HG02678 (cell line): ENCODE measurements at regions not wholly inside any gene's neighbourhood (a gene's known extent, or its start where the extent isn't known, plus 50 kb on each side); places are given as distances from the start of the nearest gene placed in this dataset.

Source experiments
- ATAC-seq: cut with Tn5 transposase; IDR thresholded peaks from one replicate; pipeline ENCODE4 v1.9.1; 2021; ENCODE audit warnings: mild to moderate bottlenecking, moderate library complexity; ENCODE audit not compliant: unreplicated experiment

DNA sequence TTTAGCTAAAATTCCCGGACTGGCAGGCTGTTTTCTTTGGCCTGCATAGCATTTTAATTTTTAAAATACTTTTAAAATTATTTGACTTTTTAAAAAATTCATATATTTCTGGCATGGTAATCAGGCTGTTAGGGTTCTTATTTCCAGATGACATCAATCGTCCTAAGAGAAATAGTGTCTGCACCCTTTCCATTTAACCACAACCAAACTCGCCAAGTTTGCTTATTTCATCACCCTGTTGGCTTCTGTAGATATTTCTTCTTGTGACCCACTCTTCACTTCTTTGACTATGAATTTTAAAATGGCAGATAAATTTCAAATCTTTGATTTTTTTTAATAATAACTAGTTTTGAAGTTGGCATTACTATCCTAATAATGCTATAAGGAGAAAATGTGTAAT, 675.7 kb upstream of the FTMT start:
- ATAC-seq, result no peak

DNA sequence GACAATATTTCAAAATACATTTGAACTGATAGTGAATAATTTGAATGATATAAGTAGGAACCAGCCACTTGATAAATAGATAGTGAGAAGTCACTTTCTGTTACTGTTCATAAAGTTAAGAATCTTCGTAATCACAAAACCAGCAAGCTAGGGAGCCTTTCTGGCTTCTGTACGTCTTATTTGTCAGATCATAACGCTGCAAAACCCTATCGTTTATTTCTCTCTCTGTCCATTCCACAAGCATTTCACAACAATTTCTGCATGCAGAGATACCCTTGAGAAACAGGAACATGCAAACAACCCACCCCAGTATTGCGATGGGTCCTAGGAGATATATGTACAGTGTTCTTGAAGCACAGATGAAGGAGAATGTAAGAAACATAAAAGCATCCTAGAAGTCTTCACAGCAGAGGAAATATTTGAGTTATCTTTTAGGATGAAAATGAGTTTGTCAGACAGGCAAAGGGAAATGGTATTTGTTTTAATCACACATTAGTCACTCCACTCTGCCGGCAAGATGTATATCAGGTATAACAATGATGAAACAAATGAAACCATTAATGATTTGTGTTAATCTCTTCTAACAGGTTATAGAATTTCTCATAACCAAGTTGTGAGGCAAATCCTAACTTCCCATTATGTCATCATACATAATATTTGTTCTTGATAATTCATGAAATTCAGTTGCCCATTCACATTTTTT, 668.7 kb upstream of the FTMT start:
- no peak for ATAC-seq

DNA sequence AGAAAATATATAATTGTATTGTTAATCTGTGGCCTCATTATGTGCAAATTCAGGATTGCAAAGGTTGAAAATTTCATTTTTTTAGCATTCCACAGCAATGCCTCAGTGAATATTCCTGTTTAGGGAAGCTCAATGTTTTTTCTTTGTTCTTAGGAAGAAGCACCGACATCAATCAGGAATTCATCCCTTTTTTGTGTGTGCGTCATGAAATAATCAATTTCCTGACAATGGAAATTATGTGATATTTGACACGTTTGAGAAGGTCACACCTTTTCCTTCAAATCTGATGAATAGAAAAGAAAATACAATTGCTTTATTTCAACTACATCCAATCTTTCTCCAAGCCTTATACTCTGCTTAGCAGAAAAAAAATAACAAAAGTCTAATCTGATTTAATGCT, 662.8 kb upstream of the FTMT start:
- no peak for ATAC-seq

DNA sequence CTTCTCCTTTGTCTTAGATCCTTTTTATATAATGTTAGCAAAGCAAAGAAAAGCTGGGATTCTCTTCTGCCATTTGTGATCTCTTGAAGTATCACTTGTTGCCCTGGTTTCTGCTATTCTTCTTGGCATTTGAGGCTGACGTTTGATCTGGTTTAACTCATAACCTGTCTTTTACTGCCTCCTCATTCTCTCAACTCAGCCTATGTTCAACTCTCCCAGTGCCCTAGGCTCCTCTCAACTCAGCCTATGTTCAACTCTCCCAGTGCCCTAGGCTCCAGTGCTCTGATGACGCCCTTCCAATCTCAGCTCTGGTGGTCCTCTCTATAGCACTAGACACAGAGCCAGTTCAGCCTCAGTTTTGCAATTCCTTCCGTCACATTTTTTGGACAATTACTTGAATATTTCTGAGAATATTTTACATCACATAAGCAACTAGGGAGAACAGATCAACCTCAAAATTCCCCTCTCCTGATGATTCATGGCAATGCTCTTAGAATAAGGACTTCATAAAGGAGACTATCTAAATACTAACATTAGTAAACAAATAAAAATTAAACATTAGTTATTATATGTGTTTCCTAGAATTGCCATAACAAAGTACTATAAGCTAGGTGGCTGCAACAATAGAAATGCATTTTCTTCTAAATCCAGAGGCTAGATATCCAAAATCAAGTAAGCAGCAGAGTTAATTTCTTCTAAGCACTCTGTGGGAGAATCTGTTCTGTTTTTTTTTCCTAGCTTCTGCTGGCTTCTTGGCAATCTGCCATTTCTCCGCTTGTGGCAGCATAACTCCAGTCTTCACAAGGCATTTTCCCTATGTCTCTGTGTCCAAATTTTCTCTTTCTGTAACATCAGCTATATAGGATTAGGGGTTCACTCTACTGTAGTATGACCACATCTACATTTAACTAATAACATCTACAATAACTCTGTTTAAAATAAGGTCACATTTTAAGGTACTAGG, 662.1 kb upstream of the FTMT start:
- no peak for ATAC-seq

DNA sequence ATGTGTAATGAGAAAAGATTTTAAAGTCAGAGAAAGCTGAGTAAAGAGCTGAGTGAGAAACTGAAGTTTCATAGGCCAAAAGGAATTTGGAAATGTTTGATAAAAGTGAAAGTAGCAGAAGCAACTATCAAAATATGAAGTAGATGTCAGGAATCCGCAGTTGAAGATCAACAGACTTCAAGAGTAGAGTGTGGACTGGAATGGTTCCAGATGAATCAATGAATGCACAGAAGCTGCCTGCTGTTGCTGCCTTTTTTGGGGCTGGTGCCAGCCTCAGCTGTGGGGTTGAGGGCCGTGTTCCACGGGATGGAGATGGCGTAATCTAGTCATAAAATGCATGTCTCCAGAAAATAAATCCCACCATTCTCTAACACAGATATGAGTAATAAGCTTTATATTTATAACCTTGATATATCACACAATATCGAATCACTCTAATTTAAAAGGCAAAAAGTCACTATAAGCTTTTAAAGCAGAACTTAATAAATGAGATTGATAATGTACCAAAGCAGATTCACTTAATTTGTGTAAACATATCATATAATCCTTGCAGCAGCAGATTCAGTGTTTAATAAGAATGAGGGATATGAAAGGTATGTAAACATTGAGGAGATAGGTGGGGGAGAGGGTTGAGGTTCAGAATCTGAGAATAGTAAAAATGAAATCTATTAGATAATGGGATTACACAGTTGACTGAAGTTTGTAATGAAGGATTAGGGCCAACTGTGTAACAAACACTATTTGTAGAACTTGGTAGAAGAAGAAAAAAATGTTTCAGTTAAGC, 652.3 kb upstream of the FTMT start:
- ATAC-seq, result no peak

DNA sequence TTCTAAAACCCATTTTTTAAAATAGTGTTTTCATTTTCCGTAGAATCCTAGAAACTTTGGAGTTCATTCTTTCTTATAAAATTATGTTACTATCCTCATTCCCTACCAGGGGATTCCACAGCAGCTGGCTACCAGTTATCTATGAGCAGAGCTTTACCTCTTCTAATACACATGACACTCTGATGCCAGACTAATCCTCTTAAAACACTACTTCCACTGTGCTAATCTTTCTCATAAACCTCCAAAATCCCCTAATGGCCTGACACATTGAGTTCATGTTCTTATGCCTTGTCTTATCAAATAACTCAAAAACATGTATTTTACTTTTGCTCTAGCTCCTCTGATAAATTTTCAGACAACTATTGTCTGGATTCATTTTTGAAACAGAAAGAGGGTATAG, 633.6 kb upstream of the FTMT start:
- no peak for ATAC-seq

DNA sequence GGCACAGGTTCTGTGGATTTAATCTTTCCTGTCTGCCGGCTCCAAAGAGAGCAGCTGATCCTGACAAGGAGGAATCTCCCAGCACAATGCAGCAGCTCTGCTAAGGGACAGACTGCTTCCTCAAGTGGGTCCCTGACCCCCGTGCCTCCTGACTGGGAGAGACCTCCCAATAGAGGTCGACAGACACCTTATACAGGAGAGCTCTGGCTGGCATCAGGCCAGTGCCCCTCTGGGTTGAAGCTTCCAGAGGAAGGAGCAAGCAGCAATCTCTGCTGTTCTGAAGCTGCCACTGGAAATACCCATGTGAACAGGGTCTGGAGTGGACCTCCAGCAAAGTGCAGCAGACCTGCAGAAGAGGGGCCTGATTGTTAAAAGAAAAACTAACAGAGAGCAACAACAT, 630.2 kb upstream of the FTMT start:
- no peak for ATAC-seq

DNA sequence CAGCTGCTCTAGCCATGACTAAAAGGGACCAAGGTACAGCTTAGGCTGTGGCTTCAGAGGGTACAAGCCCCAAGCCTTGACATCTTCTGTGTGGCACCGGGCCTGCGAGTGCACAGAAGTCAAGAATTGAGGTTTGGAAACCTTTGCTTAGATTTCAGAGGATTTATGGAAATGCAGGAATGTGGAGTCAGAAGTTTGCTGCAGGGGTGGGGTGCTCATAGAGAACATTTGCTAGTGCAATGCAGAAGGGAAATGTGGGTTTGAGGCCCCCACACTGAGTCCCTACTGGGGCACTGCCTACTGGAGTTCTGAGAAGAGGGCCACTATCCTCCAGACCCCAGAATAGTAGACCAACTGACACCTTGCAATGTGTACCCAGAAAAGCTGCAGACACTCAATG, 624.9 kb upstream of the FTMT start:
- ATAC-seq, result no peak

DNA sequence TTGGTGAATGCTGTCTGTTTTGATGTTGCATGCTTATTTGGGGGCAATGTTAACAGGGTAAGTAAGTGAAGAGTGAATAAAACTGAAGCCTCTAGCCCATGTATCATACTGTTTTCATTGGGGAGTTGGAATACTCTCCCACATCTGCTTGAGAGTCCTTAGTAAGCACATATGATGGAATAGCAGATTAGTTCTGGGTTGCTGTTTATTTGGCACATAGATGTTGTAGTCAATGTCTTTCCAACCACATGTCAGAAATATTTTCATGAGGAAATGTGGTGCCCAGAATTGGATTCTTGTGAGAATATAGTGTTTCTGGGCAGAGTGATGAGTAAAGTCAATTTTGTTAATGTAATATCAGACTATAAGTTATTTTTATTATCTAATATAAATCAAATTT, 611.7 kb upstream of the FTMT start:
- no peak for ATAC-seq

DNA sequence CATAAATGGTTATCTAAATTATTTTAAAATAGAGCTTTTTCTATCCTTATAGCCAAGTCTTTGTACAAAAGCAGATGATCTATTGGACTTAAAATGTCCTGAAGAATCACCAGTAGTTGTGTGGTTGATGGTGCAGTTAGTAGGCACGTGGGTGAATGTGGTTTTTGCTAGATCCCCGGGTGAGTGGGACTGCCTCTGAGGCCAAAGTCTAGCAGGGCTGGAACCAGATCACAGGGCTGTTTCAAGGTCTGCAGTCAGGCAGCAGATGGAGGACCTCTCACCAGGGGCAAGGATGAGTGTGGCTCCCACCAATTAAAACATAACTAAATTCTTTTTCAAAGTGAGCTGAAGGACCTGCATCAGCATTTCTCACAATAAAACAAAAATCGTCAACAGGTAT, 604.7 kb upstream of the FTMT start:
- ATAC-seq, result no peak

DNA sequence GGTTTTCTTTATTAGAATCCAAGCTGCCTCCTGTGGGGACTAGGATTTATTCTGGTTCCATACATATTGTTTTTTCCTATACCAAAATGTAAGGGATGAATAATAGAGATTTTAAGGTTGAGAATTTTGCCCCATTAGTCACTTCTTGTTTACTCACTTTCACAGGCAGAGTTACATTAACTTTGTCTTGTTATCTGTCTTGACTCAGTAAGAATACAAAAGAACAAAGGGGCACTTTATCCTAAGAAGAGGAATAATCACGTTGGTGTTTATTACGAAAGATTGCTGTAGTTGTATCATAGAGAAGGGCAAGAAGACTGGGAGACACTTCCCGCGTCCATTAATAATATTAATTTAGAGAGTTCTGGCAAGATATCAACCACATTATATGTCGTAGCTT, 599.7 kb upstream of the FTMT start:
- no peak for ATAC-seq

DNA sequence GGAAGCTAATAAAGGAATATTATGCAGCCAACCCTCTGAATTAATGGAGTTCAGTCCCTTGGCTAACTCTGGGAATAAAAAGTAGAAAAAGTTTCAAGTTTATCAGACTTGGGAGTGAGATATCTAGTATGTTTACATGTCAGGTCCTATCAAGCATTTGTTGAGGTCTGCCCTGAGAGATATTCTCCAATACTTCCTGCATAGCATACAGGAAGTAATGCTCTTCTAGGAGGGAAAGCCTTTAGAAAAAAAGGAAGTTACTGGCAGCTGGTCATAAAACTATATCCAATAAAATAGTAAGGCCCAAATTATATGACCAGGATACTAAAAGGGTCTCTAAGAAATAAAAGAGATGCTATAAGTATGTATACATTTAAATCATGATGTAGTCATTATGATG, 594.1 kb upstream of the FTMT start:
- ATAC-seq, result no peak

DNA sequence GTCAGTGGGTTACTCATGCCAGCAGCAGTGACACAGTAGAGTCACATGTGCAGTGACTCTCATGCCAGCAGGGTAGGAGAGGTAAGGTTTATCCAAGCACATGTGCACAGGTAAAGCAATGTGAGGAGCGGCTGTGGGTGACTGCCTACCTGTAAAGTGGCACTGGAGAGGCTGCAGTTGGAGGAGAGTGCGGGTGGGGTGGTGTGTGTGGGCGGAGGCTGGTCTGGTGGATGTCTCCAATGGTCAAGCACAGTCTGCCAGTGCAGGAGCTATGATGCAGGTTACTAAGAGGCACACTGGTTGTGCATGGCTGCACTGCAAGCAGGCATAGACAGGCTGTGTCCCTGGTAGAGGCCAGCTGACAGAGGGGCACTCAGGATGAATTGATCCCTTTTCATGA, 588.2 kb upstream of the FTMT start:
- ATAC-seq, result no peak

DNA sequence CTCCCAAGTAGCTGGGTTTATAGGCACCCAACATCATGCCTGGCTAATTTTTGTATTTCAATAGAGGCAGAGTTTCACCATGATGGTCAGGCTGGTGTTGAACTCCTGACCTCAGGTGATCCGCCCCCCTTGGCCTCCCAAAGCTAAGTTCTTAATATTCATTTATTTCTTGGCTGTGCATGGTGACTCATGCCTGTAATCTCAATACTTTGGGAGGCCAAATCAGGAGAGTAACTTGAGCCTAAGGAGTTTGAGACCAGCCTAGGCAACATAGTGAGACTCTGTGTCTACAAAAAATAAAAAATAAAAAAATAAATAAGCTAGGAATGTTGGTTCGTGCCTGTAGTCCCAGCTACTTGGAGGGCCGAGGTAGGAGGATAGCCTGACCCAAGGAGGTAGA, 587.1 kb upstream of the FTMT start:
- ATAC-seq, result no peak

DNA sequence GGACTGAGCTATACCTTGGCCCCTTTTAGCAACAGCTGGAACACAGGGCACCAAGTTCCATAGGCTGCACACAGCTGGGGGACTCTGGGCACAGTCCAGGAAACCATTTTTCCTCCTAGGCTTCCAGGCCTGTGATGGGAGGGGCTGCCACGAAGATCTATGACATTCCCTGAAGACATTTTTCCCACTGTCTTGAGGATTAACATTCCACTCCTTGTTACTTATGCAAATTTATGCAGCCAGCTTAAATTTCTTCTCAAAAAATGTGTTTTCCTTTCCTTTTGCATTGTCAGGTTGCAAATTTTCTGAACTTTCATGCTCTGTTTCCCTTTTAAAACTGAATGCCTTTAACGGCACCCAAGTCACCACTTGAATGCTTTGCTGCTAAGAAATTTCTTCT, 580.1 kb upstream of the FTMT start:
- ATAC-seq, result no peak

DNA sequence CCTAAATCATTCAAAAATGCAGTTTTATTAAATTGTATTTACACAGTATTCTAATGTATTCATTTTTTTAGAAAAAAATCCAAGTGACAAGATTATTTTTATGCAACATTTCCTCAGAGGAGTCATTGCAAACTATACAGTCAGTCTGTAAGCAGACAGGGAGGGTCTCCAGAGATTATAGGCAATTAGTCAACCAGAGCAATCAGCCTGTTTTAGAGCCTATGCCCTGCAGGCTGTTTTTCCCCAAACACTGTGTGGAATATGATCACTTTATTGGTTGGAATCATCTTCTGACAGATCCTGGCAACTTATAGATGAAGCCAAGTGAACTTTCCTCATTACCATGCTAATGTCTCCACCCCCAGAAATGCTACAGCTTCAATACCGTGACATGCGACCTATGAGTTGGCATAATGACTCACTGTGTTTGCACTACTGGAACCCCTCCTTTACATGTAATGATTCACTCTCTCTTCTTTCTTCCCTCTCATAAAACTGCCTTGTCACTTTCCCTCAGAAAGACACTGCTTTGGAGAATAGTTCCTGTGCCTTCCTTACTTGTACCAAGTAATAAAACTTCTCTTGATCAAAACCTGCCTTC, 577.7 kb upstream of the FTMT start:
- no peak for ATAC-seq

DNA sequence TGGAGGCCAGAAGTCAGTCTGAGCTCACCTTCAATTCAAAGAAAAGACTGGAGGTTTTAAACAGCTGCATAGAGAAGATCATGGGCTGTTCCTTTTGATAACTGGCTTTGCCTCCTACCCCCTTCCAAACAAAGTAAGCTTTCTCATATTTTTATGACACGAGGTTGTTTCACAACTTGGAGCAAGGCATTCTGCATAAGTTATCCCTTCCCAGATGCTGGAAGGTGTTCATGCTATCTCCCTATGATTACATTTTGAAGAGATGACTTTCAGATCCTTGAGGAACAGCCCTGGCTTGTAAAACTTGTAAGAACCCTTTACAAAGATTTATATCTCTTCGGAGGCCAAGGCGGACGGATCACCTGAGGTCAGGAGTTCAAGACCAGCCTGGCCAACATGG, 571.9 kb upstream of the FTMT start:
- ATAC-seq, result no peak

DNA sequence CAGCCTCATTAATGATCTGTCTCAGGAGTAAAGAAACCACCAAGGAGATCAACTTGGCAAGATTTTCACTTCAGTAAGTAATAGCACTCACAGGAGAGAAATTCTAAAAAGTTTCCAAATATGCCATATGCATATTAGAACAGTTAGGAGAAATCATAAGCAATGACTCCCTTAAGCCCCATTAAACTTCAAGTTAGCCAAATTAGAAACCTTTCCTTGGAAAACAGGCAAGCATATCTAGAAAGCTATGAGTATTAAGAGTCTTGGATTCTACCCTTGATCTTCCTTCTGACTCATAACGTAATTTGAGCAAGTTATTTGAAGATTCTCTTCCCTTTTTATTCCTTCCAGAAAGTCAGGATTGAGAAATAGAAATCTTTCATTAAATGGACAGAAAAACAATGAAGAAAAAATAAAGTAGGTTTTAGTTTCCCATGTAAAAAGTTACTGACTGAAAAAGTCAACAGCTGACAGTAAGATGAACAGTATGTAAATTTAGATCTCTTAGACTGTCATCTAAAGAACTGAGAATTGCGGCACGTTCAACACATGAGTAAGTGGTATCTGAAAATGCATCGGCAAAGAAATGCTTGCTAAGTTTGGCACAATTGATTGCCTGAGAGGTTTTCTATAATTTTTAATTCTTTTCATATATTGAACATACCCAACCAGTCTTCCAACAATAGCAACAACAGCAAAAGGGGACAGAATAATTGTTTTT, 565.7 kb upstream of the FTMT start:
- no peak for ATAC-seq

DNA sequence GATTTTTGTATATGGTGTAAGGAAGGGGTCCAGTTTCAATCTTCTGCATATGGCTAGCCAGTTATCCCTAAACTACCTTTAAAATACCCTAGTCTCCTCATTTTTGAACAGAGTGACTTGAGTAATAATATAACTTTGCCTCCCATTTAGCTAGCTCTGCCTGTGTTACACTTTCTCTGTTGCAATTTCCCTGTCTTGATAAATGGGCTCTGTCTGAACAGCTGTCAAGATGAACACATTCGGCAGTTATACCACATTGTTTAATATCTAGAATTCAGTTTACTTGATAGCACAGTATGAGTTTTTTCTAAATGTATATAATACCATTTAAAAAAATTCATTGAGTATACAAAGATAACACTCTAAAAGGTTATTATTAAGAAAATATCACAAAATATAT, 562.9 kb upstream of the FTMT start:
- no peak for ATAC-seq

DNA sequence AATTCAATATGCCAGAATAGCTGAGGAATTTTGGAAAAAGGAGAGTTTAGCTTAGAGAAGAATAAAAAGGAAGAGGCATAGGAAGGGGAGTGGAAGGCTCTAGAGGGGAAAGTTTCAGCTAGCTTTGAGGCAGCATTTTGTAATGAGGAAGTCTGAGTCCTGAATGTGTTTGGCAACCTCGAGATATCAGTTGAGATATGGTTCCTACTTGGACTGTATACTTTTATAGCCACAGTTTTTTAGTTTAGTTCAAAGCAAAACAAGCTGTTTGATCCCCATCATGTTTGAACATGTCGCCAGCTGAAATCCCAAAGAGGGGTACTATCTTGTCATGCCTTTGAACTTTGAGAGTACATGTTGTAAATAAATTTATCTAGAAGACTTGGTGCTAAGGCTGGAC, 559.0 kb upstream of the FTMT start:
- ATAC-seq, result no peak

DNA sequence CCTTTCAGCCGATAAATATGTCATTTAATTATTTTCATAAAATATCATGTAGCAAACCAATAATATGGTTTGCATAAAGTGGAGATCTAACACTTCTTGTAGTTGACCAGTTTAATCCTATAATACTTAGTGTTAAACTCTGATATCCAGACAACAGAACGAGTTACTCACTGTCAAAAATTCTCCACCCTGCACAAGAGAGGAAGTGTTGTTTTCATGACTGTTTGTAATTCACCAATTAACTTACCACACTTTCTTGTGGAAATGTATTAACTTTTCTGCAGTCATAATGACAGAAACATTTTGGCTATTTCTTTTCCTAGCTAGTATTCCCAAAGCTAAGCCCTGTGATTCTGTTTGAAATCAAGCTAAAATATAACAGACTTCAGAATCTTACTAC, 555.3 kb upstream of the FTMT start:
- ATAC-seq, result no peak
